GM18868 (cell line): ENCODE measurements at regions not wholly inside any gene's neighbourhood (a gene's known extent, or its start where the extent isn't known, plus 50 kb on each side); places are given as distances from the start of the nearest gene placed in this dataset.

Source experiments
- ATAC-seq: cut with Tn5 transposase; IDR thresholded peaks from one replicate; pipeline ENCODE4 v1.9.1; 2021; ENCODE audit warnings: mild to moderate bottlenecking, moderate library complexity; ENCODE audit not compliant: unreplicated experiment

- ATAC-seq, result no peak
These were observed 65.0 kb upstream of the MEIS2 start for GRCh38 chr15:37165395-37165794.

GRCh38 chr15:37166402-37166801 lies 66.1 kb upstream of the MEIS2 start:
- ATAC-seq, result no peak

GRCh38 chr15:37181339-37181738 lies 81.0 kb upstream of the MEIS2 start:
- ATAC-seq, result no peak

- no peak for ATAC-seq
These were observed 99.2 kb upstream of the MEIS2 start for GRCh38 chr15:37199545-37199944.

DNA sequence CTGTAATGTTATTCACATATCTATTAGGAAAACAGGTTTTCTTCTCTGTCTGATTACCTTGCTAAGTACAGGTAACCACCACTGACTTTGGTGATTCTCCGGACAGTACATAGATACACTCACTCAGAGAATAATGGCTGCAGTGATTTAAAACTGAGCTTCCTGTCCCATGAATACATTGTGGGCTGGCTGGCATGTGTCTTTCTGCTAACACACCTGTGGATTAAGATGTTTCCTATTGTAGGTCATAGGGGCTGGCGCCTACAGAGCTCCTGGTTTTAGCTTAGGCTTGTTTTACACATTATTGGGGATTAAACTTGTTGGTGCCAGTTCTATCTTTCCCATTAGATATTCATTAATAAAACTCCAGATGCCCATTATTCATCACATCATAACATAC lies 102.7 kb upstream of the MEIS2 start:
- no peak for ATAC-seq

GRCh38 chr15:37204692-37205091 lies 104.3 kb upstream of the MEIS2 start:
- no peak for ATAC-seq

DNA sequence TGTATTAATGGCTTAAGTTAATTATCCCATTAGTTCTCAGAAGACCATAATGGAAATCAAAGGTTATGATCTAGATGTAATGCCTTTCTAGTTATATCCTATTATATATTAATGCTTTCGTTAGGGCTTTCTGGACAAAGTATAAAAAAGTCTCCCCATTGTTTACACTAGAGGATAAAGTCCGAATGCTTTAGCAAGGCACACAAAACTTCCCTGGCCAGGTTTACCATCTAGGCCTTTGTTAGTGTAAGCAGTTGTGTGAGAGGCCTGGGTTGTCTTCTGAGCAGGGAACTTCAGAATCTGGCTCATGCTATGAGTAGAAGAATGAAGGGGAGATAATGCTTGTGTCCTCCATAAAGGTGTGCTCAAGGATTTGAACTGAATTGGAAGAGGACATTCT lies 106.3 kb upstream of the MEIS2 start:
- ATAC-seq, result no peak

DNA sequence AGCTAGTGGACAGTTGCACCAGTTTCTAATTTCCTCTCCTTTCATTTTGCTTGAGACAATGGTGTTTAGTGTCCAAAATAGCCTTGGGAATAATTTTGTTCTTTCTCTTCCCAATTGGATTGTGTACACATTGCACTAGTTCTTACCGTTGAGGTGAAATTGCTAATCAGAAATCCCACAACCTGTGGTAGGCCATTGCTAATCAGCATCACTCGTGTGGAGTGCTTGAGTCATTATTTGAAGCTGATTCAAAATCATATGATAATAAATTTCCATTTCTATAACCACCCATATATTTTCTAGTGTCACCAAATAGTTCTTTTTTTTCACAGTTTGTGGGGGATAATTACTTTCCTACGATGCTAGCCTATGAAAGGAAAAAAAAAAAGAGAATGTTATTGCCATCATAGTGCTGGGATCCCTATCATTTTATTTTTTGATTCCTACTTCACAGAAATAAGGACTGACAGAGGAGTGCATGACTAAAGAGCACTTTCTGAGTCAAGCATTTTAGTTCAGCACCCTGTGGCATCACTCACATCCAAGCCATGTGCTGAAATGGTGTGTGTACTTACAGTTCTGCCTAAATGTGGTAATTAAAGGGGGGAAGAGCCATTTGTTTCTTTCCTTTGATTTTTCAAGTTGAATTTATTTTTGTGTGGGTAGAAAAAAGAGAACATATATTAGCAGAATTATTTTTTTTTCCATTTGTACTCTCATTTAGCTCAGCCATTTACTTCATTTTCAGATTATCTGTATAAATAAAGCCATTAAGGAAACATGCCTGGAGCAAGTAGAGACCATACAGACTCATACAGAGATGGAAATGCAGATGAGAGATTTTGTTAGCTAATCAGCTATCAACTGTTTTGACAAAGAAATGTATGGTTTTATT lies 108.0 kb upstream of the MEIS2 start:
- no peak for ATAC-seq

DNA sequence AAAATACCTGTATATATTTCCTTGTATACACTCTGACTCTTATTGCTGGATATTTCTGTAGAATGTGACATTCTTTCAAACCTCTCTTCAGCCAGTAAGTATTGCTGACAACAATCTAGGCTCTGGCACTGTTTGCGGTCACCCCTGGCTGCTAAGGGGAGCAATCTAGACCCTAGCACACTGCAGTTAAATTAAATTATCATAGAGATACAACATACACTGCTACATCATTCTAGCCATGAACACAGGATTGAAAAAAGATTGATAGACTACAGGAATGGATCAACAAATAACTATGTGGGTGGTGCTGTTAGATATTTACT lies 108.7 kb upstream of the MEIS2 start:
- ATAC-seq, result no peak

DNA sequence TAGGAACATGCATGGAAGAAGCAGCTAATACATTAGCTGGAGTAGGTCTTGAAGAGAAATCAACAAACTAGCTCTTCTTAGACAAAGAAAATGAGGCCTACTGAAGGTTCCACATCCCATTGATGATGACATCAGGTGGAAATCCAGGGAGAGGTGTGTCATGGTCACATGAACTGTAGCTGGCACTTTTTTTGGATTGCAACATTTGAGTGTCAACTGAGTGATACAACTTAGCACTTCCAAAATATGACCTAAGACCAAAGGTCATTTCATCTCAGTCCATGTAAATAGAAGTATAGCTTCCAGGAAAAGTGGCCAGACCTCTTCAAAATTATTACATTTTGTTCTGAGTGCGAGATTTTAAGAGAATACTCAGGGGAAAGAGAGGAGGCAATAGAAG lies 117.2 kb upstream of the MEIS2 start:
- ATAC-seq, result no peak

GRCh38 chr15:37218351-37218916 lies 118.1 kb upstream of the MEIS2 start:
- ATAC-seq, result no peak

- no peak for ATAC-seq
These were observed 118.9 kb upstream of the MEIS2 start for GRCh38 chr15:37219211-37219701.

- ATAC-seq, result no peak
These were observed 120.8 kb upstream of the MEIS2 start for GRCh38 chr15:37220949-37221670.

- no peak for ATAC-seq
These were observed 121.4 kb upstream of the MEIS2 start for GRCh38 chr15:37221671-37222145.

DNA sequence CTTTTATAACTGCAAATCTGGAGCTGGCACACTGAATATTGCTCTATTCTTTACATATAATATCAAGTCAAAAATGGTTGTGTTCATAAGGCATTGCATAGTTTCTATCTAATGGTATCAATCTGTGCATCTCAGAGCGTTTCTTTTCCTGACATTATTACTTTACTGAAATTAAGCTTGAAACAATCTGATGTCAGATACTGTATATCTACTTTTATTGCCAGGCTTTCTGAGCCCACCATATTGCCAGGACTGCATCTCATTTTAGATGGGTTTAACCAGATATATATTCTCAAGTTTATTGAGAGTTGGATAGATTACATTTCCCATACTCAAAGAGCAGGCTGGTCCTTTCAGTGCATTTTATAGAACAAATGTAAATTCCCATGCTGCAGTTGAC lies 122.7 kb upstream of the MEIS2 start:
- ATAC-seq, result no peak

GRCh38 chr15:37229855-37230619 lies 129.7 kb upstream of the MEIS2 start:
- no peak for ATAC-seq

- ATAC-seq, result no peak
These were observed 145.0 kb upstream of the MEIS2 start for GRCh38 chr15:37245358-37245757.

- ATAC-seq, result no peak
These were observed 145.7 kb upstream of the MEIS2 start for GRCh38 chr15:37246065-37246464.

- ATAC-seq, result no peak
These were observed 146.5 kb upstream of the MEIS2 start for GRCh38 chr15:37246856-37247255.

GRCh38 chr15:37249249-37249648 lies 148.9 kb upstream of the MEIS2 start:
- ATAC-seq, result no peak

GRCh38 chr15:37252530-37252929 lies 152.2 kb upstream of the MEIS2 start:
- ATAC-seq, result no peak
